ENCODE measurements at regions not wholly inside any gene's neighbourhood (a gene's known extent, or its start where the extent isn't known, plus 50 kb on each side); places are given as distances from the start of the nearest gene placed in this dataset.

DNA sequence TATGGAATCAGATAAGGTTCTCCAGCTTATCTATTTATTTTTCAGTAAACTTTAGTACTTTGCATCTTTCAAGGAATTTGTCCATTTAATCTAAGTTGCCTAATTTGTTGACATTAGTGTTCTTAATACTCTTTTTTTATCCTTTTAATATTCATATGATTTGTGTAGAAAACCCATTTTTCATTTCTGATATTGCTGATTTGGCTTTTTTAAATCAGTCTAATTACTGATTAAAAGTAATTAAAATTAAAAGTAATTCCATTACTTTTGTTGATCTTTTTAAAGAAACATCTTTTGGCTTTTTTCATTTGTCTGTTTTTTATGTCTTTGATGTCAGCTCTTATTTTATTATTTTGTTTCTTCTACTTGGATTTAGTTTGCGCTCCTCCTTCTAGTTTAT lies 101.2 kb downstream of the CGGBP1 start:
- TF ChIP-seq, protein P1, sequence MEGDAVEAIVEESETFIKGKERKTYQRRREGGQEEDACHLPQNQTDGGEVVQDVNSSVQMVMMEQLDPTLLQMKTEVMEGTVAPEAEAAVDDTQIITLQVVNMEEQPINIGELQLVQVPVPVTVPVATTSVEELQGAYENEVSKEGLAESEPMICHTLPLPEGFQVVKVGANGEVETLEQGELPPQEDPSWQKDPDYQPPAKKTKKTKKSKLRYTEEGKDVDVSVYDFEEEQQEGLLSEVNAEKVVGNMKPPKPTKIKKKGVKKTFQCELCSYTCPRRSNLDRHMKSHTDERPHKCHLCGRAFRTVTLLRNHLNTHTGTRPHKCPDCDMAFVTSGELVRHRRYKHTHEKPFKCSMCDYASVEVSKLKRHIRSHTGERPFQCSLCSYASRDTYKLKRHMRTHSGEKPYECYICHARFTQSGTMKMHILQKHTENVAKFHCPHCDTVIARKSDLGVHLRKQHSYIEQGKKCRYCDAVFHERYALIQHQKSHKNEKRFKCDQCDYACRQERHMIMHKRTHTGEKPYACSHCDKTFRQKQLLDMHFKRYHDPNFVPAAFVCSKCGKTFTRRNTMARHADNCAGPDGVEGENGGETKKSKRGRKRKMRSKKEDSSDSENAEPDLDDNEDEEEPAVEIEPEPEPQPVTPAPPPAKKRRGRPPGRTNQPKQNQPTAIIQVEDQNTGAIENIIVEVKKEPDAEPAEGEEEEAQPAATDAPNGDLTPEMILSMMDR (conservative IDR thresholded peaks at IDR 0.05; ENCODE audit: low read length), result no peak
- TF ChIP-seq EZH2phosphoT487 (IDR thresholded peaks at IDR 0.05; ENCODE audit: borderline replicate concordance), result no peak
